HAP-1 (cell line): ENCODE measurements at regions not wholly inside any gene's neighbourhood (a gene's known extent, or its start where the extent isn't known, plus 50 kb on each side); places are given as distances from the start of the nearest gene placed in this dataset.
A peak's percentile ranks its signal among the peaks of the same experiment; 100 is the strongest.

ENCODE experiments used
- DNase-seq, 2 experiments: peaks; one replicate each; pipeline ENCODE4 v3.0.0-alpha.2; 2016 to 2020; ENCODE audit warnings: low spot score in 2 of 2
- H3K27me3 ChIP-seq: fragments of 250-450 bp; sonication (Bioruptor Pico); 2 replicates; pipeline ENCODE4 v1.5.1; 2020; ENCODE audit warnings: low read depth, mild to moderate bottlenecking, moderate library complexity
- H3K36me3 ChIP-seq: fragments of 250-450 bp; sonication (Bioruptor Pico); replicated peaks from 2 replicates; pipeline ENCODE4 v1.5.1; 2020; ENCODE audit warnings: mild to moderate bottlenecking
- H3K4me1 ChIP-seq: fragments of 250-450 bp; sonication (Bioruptor Pico); 2 replicates; pipeline ENCODE4 v1.5.1; 2020; ENCODE audit warnings: mild to moderate bottlenecking
- H3K4me3 ChIP-seq: fragments of 250-450 bp; sonication (Bioruptor Pico); 2 replicates; pipeline ENCODE4 v1.5.1; 2020; ENCODE audit warnings: mild to moderate bottlenecking, moderate library complexity
- H3K9me3 ChIP-seq: fragments of 250-450 bp; sonication (Bioruptor Pico); 2 replicates; pipeline ENCODE4 v1.5.1; 2020; ENCODE audit warnings: mild to moderate bottlenecking, moderate library complexity
- in situ Hi-C: fragments of 300-500 bp; cut with MboI; formaldehyde crosslinking; loops from 3 replicates; pipeline ENCODE4 v1.14.3; 2020; ENCODE audit warnings: low sequenced_read_pairs, inconsistent platforms, mixed read lengths

GRCh38 chr5:165184183-165184582 lies 1678.8 kb downstream of the MAT2B start:
- Histone ChIP-seq H3K4me1 (no peaks in the 10 kb centered on the region), H3K9me3 (no peaks in the 10 kb centered on the region), H3K36me3 (no peaks in the 10 kb centered on the region), H3K4me3 (no peak overlapping the region), H3K27me3 (no peaks in the 10 kb centered on the region)
- DNase-seq = no peak
- in situ Hi-C loops = no loop called here

- DNase-seq = no peak
- Histone ChIP-seq H3K27me3 (no peaks in the 10 kb centered on the region), H3K36me3 (no peaks in the 10 kb centered on the region), H3K9me3 (no peaks in the 10 kb centered on the region), H3K4me3 (no peak overlapping the region), H3K4me1 (no peaks in the 10 kb centered on the region)
- in situ Hi-C loops = no loop called here
Measured at GRCh38 chr5:165185716-165186115, 1680.3 kb downstream of the MAT2B start.

- in situ Hi-C loops = no loop called here
Measured at GRCh38 chr5:165187815-165188214, 1682.4 kb downstream of the MAT2B start.

GRCh38 chr5:165188556-165189175 lies 1683.2 kb downstream of the MAT2B start:
- in situ Hi-C loops = no loop called here
- Histone ChIP-seq H3K27me3 (no peaks in the 10 kb centered on the region), H3K9me3 (no peaks in the 10 kb centered on the region), H3K36me3 (no peaks in the 10 kb centered on the region), H3K4me1 (no peaks in the 10 kb centered on the region), H3K4me3 (no peak overlapping the region)
- DNase-seq = no peak

More at GRCh38 chr5:165187815-165188214, 1682.4 kb downstream of the MAT2B start:
- no peak for DNase-seq
- H3K9me3 ChIP-seq = no peaks in the 10 kb centered on the region
- H3K27me3 ChIP-seq = no peaks in the 10 kb centered on the region
- H3K4me1 ChIP-seq = no peaks in the 10 kb centered on the region
- H3K4me3 ChIP-seq = no peak overlapping the region
- H3K36me3 ChIP-seq = no peaks in the 10 kb centered on the region

- H3K4me3 ChIP-seq = no peak overlapping the region
- H3K36me3 ChIP-seq = no peaks in the 10 kb centered on the region
- no peaks in the 10 kb centered on the region for H3K9me3 ChIP-seq
- no peaks in the 10 kb centered on the region for H3K4me1 ChIP-seq
- DNase-seq = peak; percentile 13 to 51
- H3K27me3 ChIP-seq = no peaks in the 10 kb centered on the region
- in situ Hi-C loops = no loop called here
Measured at GRCh38 chr5:165196961-165197360, 1691.5 kb downstream of the MAT2B start.

- no peaks in the 10 kb centered on the region for H3K4me1 ChIP-seq
- H3K36me3 ChIP-seq = no peaks in the 10 kb centered on the region
- H3K4me3 ChIP-seq = no peak overlapping the region
- H3K9me3 ChIP-seq = no peaks in the 10 kb centered on the region
- DNase-seq = no peak
- no peaks in the 10 kb centered on the region for H3K27me3 ChIP-seq
- in situ Hi-C loops = no loop called here
Measured at GRCh38 chr5:165201369-165201768, 1696.0 kb downstream of the MAT2B start.

GRCh38 chr5:165201771-165202518 lies 1696.5 kb downstream of the MAT2B start:
- Histone ChIP-seq H3K9me3 (no peaks in the 10 kb centered on the region), H3K27me3 (no peaks in the 10 kb centered on the region), H3K4me1 (peaks cover 3% of the 10 kb centered on the region; the same call in 1 of the 2 replicates), H3K36me3 (no peaks in the 10 kb centered on the region), H3K4me3 (no peak overlapping the region)
- in situ Hi-C loops = no loop called here
- DNase-seq = no peak

GRCh38 chr5:165202519-165202910 lies 1697.1 kb downstream of the MAT2B start:
- no peak for DNase-seq
- no peaks in the 10 kb centered on the region for H3K36me3 ChIP-seq
- no peak overlapping the region for H3K4me3 ChIP-seq
- no peaks in the 10 kb centered on the region for H3K27me3 ChIP-seq
- in situ Hi-C loops = no loop called here
- H3K4me1 ChIP-seq = peaks cover 4% of the 10 kb centered on the region; the same call in 1 of the 2 replicates
- H3K9me3 ChIP-seq = no peaks in the 10 kb centered on the region

- Histone ChIP-seq H3K4me3 (no peak overlapping the region), H3K4me1 (peaks cover 4% of the 10 kb centered on the region; the same call in 1 of the 2 replicates), H3K36me3 (no peaks in the 10 kb centered on the region), H3K9me3 (no peaks in the 10 kb centered on the region), H3K27me3 (no peaks in the 10 kb centered on the region)
- in situ Hi-C loops = no loop called here
- peak in 1 of 2 experiments; percentile 37 for DNase-seq
Measured at GRCh38 chr5:165209101-165209727, 1703.8 kb downstream of the MAT2B start.

- H3K27me3 ChIP-seq = no peaks in the 10 kb centered on the region
- H3K4me3 ChIP-seq = no peak overlapping the region
- peaks cover 4% of the 10 kb centered on the region; the same call in 1 of the 2 replicates for H3K4me1 ChIP-seq
- H3K9me3 ChIP-seq = no peaks in the 10 kb centered on the region
- no peak for DNase-seq
- no peaks in the 10 kb centered on the region for H3K36me3 ChIP-seq
- in situ Hi-C loops = no loop called here
Measured at GRCh38 chr5:165224366-165225045, 1719.1 kb downstream of the MAT2B start.

- no peaks in the 10 kb centered on the region for H3K36me3 ChIP-seq
- in situ Hi-C loops = no loop called here
- no peaks in the 10 kb centered on the region for H3K27me3 ChIP-seq
- peaks cover 10% of the 10 kb centered on the region for H3K4me1 ChIP-seq
- H3K9me3 ChIP-seq = no peaks in the 10 kb centered on the region
- DNase-seq = peak in 1 of 2 experiments; percentile 34
- H3K4me3 ChIP-seq = no peak overlapping the region
Measured at GRCh38 chr5:165227515-165227914, 1722.1 kb downstream of the MAT2B start.

- DNase-seq = no peak
- Histone ChIP-seq H3K36me3 (no peaks in the 10 kb centered on the region), H3K27me3 (no peaks in the 10 kb centered on the region), H3K9me3 (no peaks in the 10 kb centered on the region), H3K4me3 (no peak overlapping the region), H3K4me1 (peaks cover 14% of the 10 kb centered on the region)
- in situ Hi-C loops = no loop called here
Measured at GRCh38 chr5:165228184-165228583, 1722.8 kb downstream of the MAT2B start.

- no peak for DNase-seq
- Histone ChIP-seq H3K36me3 (no peaks in the 10 kb centered on the region), H3K4me3 (no peak overlapping the region), H3K9me3 (no peaks in the 10 kb centered on the region), H3K27me3 (no peaks in the 10 kb centered on the region), H3K4me1 (peaks cover 21% of the 10 kb centered on the region)
- in situ Hi-C loops = no loop called here
Measured at GRCh38 chr5:165231821-165232508, 1726.5 kb downstream of the MAT2B start.
